ENCODE measurements at regions not wholly inside any gene's neighbourhood (a gene's known extent, or its start where the extent isn't known, plus 50 kb on each side); places are given as distances from the start of the nearest gene placed in this dataset.

DNA sequence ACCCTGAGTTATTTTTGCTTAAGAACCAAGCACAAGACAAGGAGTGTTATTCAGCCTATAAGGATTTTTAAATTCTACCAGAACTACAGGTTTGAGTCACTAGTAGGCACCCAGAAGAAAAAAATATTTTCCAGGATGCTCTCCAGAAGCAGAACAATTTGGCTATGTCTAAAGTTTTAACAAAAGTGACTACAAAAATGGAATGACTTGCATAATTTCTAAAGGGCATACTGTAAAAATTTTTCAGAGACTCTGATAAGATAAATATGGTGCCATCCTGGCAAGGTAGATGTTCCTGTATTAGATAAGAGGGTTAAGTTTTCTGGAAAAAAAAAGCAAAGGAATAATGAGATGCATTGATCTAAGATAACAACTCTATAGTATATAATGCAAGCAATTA, 68.6 kb upstream of the FAM9A start:
- TF ChIP-seq, protein P1, sequence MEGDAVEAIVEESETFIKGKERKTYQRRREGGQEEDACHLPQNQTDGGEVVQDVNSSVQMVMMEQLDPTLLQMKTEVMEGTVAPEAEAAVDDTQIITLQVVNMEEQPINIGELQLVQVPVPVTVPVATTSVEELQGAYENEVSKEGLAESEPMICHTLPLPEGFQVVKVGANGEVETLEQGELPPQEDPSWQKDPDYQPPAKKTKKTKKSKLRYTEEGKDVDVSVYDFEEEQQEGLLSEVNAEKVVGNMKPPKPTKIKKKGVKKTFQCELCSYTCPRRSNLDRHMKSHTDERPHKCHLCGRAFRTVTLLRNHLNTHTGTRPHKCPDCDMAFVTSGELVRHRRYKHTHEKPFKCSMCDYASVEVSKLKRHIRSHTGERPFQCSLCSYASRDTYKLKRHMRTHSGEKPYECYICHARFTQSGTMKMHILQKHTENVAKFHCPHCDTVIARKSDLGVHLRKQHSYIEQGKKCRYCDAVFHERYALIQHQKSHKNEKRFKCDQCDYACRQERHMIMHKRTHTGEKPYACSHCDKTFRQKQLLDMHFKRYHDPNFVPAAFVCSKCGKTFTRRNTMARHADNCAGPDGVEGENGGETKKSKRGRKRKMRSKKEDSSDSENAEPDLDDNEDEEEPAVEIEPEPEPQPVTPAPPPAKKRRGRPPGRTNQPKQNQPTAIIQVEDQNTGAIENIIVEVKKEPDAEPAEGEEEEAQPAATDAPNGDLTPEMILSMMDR (IDR thresholded peaks at IDR 0.05; ENCODE audit: insufficient read depth, low read length, poor library complexity, severe bottlenecking): no peak
- TF ChIP-seq EZH2phosphoT487 (conservative IDR thresholded peaks at IDR 0.05; ENCODE audit: low read length): no peak
